Right forelimb (tissue), 1 donor: ENCODE measurements at regions not wholly inside any gene's neighbourhood (a gene's known extent, or its start where the extent isn't known, plus 50 kb on each side); places are given as distances from the start of the nearest gene placed in this dataset.

Experiments used
- DNase-seq: peaks from one replicate; pipeline ENCODE4 v3.0.0-alpha.2; 2018

DNA sequence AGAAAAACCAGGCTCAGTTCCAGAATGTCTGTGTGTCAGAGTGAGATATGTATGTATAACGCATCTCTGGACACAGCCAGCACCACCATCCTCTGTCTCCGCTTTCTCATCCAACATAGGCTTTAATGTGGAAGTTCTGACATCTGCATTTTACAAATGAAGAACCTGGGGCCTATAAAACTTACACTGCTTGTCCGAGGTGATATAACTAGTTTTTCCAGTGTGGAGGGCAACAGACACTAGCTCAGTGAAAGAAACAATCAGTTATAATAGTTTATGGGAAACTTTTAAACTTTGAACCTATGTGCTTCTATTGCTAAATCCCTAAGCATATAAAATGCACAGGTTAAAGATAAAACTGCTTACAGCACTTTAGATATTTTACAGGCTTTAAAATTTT is 208.7 kb downstream of the CRPPA start:
- no peak for DNase-seq

- no peak for DNase-seq
These were observed 209.3 kb downstream of the CRPPA start for GRCh38 chr7:16212032-16212431.

- DNase-seq = no peak
These were observed 209.9 kb downstream of the CRPPA start for GRCh38 chr7:16211402-16211925.

DNA sequence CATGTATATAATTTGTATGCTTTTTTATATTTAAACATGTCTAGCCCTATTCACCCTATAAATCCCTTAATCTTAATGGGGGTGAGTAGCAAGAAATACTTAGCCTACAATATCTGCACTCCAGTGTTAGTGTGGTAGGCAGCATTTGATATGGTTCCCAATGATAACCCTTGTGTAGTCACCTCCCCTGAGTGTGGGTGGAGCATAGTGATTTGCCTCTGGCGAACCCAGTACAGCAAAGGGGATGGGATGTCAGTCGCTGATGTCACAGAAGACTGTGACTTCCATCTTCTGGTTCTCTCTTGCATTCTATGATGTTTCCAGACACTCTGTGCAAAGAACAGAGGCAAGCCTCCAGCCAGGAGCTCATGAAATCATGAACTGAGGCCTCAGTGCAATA is 211.2 kb downstream of the CRPPA start:
- no peak for DNase-seq

- DNase-seq = no peak
These were observed 214.0 kb downstream of the CRPPA start for GRCh38 chr7:16207321-16207720.

- no peak for DNase-seq
These were observed 215.9 kb downstream of the CRPPA start for GRCh38 chr7:16205466-16205865.

DNA sequence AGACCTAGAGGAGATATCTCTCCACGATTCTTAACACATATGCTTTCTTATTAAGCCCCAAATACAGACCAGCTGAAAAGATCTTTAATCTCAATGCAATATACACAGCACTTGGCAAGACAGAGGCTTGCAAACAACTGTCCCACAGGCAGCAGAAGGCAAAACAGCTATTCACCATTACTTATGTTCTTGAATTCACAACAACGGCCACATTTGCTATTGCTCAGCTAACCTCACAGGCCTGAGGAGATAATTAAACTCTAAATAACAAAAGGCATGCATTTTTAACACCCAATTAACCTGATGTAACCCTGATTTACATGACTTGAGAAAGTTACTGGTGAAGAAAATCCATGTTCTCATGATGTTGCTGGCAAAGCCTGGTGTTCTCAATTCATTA is 216.4 kb downstream of the CRPPA start:
- DNase-seq = no peak

- DNase-seq = no peak
These were observed 218.3 kb downstream of the CRPPA start for GRCh38 chr7:16203065-16203464.

GRCh38 chr7:16202303-16202702 is 219.0 kb downstream of the CRPPA start:
- DNase-seq = no peak

DNA sequence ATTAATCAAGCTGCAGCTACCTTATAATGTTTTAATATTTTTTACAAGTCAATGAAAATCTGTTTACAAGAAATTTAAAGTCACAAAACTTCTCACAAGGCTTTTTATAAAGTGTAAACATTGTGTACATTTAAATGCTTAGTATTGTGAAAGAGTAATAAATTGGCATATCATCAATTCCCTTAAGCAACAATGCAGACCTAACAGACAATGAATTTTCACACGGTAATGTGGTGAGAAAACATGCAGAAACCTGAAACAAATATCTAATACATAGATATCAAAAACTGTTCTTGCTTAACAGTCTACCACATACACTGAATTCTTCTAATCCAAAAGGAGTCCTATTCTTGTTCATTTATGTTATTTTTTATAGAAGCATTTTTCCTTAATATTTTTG is 220.7 kb downstream of the CRPPA start:
- DNase-seq = no peak

DNA sequence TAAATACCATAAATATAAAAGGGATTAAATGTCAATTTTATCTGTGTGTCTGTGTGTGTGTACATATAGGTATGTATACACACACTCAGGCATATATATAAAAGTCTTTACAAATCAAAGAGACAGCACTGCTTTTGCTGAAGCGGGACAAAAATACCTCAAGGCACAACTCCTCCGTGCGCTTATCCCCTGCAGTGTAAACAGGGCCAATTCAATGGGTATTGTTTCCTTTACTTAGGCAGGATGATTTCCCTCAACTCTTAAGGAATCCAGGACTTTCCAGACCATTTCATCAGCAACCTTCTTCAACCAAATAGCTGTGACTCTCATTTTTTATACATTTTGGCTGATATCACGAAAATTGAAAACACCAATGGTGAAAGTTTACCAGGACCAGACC is 227.7 kb downstream of the CRPPA start:
- no peak for DNase-seq

- DNase-seq = no peak
These were observed 232.2 kb downstream of the CRPPA start for GRCh38 chr7:16189026-16189715.

GRCh38 chr7:16187131-16187530 is 234.2 kb downstream of the CRPPA start:
- no peak for DNase-seq

DNA sequence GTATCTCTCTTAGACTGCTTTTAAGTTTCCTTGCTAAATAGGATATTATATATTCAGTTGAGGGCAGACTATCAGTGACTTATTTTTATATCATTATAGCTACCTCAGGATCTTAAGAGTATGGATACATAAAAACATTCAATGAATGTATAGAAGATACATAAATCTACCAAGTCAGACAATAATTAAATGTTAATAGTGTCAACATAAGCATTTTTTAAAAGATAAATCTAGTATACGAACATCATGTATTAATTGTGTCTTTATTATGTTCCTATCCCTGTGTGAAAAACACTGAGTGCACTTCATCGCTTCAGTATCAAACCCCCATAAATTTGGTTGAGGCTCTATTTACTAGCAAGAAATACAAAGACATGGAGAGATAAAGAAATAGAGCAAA is 242.8 kb downstream of the CRPPA start:
- no peak for DNase-seq

DNA sequence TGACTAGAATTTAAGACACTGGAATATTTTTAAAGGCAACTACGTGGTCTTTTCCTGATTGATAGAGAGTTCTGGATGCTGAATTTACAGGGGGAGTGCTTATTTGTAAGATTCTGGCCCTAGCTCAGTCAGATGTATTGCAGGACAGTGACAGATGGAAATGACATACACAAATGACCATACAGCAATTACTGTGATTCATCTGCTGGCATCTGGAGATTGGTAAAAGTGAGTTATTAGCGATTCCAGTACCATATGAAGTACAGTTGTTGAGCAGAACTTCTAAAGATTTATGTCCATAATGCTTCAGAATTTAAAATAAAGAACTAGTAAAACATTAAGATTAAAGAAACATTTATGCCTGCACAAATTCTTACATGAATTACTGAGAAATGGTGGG is 243.2 kb downstream of the CRPPA start:
- no peak for DNase-seq

GRCh38 chr7:16174253-16174652 is 247.1 kb downstream of the CRPPA start:
- no peak for DNase-seq

DNA sequence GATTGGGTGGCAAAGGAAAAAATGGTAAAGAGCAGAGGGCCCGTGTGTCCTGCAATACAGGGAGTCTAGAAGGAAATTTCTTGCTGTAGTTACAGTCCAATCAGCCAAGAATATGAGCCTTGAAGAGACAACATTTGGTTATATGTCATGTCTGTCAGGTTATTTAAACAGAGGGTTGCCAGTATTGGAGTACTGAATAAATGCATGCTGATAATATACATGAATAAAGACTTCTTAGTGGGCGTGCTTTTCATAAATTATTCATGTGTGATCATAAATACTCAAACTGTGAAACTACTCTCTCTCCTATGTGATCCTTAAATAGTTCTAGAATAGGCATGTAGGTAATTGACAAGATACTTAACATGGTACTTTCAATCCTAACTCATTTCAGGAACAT is 249.0 kb downstream of the CRPPA start:
- DNase-seq = no peak

DNA sequence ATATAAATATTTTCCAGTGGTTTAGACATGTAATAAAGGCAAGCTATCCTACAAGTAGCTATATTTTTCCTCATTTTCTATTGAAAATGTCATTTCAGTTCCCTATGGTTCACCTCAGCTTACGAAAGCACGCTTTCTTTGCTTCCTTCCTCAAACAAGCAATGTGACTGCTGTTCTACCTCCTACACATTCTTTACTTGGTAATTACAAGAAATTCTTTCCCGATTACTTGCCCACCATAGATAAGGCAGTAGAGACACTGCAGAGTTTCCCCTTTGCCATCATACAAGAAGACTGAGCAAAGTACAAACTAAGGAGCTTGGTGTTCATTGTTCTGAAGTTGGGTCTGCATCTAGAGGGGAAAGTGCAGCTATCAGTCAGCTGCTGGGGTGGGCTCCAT is 249.4 kb downstream of the CRPPA start:
- DNase-seq = no peak

GRCh38 chr7:16170671-16171070 is 250.7 kb downstream of the CRPPA start:
- no peak for DNase-seq

- no peak for DNase-seq
These were observed 251.8 kb downstream of the CRPPA start for GRCh38 chr7:16169537-16169936.

DNA sequence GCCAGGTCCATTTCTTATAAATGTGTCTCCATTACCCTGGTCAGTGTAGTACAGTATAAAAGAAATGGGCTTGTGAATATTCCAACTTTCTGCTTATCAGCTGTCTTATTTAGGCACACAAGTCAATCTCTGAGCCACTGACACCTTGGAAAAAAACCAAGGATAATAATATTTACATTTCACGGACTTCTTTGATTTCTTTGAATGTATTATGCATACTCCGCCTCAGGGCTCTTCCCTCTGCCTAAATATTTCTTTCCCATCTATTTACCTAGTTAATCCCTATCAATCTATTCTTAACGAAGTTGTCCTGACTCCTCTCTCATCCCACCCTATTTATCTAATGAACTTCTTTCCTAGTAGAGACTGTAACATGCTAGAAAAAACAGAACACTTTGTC is 253.8 kb downstream of the CRPPA start:
- DNase-seq = no peak

- no peak for DNase-seq
These were observed 277.0 kb downstream of the CRPPA start for GRCh38 chr7:16144361-16144760.

DNA sequence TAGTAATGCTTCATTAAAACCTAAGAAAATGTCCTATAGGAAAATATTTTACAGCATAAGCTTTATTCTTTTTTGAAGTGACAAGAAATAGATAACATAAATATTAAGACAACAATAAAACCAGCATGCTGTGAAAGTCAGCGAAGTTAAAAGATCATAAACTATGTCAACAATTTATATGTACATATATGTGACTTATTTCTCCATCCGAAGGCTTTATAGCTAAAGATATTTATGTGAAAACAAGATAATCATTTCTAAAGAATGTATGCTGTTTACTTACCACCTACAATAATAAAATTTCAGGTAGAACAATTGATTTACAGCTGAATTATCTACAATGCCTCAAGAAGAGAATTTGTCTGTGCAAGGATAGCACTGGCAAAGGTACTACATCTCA is 283.4 kb downstream of the CRPPA start:
- no peak for DNase-seq

- DNase-seq = no peak
These were observed 284.4 kb downstream of the CRPPA start for GRCh38 chr7:16136896-16137295.

DNA sequence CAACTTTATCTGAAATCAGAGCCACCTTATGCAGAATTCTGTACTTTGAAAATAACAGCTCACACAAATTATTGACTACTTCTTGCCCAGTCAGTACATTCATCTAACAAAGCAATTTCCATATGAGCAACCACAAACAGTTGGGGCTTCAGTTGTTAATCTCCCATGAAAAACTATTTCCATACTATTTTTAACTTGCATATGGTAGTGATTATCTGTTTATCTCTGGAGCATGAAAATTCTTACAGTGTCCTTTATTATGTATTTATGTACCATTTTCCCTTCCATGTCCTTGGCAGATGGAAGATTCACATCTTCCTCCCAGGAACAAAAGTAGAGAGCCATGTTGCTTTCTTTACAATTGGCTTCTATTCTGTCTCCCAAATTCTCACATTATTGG is 285.7 kb downstream of the CRPPA start:
- no peak for DNase-seq
